PC-3 (cell line): ENCODE measurements at regions not wholly inside any gene's neighbourhood (a gene's known extent, or its start where the extent isn't known, plus 50 kb on each side); places are given as distances from the start of the nearest gene placed in this dataset.

Experiments used
- CTCF ChIP-seq: fragments of 300-600 bp; sonication (generic); conservative IDR thresholded peaks from 2 replicates; pipeline ENCODE4 v1.5.1; 2017; ENCODE audit warnings: antibody characterized with exemption, low read depth, mild to moderate bottlenecking, low read length
- EZH2 ChIP-seq: fragments of 300-600 bp; sonication (generic); IDR thresholded peaks from one replicate; pipeline ENCODE4 v1.6.1; 2017; ENCODE audit warnings: antibody characterized with exemption, mild to moderate bottlenecking, low read length; ENCODE audit not compliant: unreplicated experiment

- TF ChIP-seq CTCF (no peak), EZH2 (no peak)
These were observed 612.3 kb downstream of the KCNH5 start for GRCh38 chr14:62432955-62433354.
